HG02885 (cell line): ENCODE measurements at regions not wholly inside any gene's neighbourhood (a gene's known extent, or its start where the extent isn't known, plus 50 kb on each side); places are given as distances from the start of the nearest gene placed in this dataset.

Experiments
- ATAC-seq: cut with Tn5 transposase; IDR thresholded peaks from one replicate; pipeline ENCODE4 v1.9.1; 2021; ENCODE audit warnings: mild to moderate bottlenecking; ENCODE audit not compliant: unreplicated experiment, poor library complexity

DNA sequence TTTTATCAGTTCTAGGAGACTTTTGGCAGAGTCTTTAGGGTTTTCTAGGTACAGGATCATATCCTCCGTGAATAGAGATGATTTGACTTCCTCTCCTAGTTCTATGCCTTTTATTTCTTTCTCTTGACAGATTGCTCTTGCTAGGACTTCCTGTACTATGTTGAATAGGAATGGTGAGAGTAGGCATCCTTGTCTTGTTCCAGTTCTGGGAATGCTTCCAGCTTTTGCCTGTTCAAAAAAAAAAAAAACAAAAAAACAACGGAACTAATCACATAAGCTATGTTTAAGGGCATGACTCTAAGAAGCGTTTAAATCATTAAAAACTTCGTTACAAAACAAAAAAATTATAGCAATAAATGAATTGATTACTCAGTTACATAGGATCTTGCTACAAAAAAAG lies 145.7 kb downstream of the NUP35 start:
- no peak for ATAC-seq

DNA sequence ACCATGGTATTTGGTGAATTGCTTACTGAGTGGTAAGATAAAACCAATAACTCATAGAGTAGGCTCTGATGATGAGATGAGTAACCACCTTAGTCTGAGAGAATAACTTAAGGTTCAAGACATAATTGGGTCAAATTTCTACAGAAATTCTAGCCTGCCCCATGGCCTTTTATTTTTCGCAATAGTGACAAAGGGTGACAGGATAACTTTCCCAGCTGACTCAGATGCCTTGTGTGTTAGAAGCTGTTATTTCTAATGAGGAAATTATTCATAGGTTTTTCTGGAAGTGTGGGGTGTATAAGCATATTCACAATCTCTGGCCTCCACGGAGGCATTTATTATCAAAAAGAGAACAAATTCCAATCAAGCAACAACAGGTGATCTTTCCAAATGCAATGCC lies 159.0 kb downstream of the NUP35 start:
- no peak for ATAC-seq

DNA sequence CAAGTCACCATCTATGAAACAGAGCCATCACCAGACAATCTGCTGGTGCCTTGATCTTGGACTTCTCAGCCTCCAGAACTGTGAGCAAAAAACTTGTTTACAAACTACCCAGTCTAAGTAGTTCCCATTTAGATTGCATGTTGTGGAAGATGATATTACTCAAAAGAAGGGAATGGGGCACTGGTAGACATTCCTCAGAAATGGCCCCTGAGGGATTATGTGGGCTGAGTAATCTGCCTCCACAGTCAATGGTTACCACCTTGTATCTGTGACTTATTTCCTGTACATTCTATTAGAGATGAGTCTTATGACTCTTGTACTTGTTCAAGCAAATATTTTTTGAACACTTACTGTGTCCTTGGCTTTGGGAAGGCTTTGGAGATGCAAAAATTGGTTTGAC lies 160.4 kb downstream of the NUP35 start:
- ATAC-seq = no peak

DNA sequence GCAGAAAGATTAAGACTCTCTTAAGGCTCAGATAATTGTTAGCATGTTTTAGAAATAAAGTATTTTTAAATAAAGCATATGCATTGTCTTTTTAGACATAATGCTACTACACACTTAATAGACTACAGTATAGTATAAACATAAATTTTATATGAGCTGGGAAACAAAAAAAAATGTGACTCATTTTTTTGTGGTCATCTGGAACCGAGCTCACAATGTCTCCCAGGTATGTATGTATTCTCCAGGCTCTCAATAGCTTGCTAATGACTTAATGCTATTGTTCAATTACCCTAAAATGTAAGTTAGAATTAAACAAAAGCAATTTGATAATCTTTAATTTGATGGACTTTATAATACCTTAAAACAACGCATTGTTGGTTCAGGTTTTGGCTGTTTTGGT lies 167.2 kb downstream of the NUP35 start:
- ATAC-seq = no peak

DNA sequence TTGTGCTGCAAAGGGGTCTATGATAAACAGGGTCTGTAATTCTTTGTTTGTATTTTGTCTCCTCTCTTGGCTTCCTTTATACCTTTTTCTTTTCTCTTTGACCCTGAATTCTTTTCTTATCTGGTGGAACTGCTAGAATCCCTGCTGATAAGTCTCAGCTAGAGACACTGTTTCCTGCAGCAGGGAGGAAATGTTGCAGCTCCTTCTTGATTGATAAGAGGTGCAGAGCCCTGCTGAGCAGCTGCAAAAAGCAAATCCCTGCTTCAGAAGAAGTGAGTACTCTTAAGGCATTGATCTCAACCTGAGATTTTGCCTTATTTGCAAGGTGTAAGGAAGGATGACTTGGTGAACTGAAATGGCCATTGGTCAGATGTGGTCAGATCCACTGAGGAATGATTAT lies 167.8 kb downstream of the NUP35 start:
- ATAC-seq = no peak

DNA sequence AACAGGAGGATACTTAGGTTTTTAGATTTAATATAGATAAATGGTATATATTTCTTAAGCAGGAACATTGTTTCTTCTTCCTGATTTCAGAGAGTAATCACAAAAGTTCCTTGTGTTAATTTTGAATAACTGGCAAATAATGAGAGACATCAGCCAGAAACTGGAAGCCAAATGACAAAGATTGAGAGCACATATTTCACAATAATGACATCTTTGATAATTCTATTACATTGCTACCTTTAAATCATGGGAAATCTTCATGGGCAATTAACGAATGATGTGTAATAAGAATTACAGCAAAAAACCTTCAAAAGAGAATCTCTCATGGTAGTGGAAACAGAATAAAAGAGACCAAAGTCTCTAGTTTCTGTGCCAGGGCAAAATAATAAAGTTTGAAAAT lies 215.1 kb downstream of the NUP35 start:
- ATAC-seq = no peak

DNA sequence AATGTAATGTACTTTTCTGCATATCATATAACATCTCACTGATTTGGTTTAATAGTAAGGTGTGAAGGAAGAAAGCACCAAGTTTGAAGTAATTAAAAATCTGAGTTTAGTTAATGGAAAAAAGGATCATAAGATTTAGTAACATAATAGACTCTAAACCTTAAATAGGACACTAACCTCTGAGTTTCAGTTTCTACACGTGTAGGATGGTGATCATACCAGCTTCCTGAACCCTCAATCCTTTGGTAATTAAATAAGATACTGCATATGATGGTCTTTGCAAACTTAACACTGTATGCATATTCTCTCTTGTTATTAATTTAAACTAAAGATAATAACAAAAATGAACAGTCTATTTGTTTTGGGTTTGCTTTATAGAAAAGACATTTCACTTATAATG lies 216.8 kb downstream of the NUP35 start:
- ATAC-seq = peak; percentile 43

DNA sequence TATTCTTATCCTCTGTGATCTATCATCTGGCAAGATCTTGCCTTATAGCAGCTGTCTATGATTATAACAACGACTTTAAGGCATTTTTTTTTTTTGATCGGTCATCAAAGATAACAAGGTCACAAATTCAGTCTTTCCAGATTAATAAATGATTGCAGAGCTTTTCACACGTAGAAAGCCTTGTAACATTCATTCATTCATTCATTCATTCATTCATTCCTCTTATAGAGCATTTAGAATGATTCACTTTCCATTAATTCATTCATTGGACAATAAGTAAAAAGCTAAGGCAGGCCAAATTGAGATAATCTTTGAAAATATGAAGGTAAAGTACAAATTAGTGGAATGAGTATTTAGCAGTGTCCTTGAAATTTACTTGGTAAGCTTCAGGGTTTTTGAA lies 223.7 kb downstream of the NUP35 start:
- ATAC-seq = no peak

DNA sequence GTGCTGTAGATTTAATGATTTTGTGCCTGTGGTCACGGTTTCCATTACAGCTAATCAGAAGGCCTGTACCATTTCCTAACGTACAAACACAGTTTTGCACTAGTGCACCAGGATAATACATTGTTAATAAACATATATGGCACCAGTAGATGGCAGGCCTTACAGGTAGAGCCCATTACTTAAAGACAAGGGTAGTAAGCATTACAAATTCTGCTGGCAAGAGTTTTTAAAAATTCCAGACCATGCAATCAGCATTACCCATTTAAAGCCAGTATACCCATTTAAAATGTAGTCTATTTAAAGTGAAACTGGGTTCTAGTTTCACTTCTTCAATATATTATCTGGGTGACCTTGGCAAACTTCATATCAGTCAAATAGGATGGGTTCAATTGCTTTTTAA lies 224.2 kb downstream of the NUP35 start:
- peak; percentile 78 for ATAC-seq

DNA sequence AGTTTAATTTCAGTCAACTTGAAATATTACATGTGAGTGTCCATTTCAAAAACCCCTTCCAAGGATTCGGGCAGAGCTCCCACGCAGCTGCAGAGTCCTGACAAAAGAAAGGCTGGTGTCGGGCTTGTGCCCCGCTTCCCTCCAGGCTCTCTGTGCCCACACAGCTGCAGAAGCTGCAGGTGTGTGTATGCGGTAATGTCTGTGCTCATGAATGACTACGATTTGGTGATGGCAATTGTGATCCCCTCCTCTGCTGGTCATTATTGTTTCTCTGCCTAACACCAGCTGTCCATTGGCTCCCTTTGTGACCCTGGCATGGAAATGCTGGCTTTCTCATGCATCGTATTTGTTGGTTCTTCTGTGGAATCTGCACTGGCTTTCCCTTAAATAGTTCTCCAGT lies 224.8 kb downstream of the NUP35 start:
- peak; percentile 52 for ATAC-seq

DNA sequence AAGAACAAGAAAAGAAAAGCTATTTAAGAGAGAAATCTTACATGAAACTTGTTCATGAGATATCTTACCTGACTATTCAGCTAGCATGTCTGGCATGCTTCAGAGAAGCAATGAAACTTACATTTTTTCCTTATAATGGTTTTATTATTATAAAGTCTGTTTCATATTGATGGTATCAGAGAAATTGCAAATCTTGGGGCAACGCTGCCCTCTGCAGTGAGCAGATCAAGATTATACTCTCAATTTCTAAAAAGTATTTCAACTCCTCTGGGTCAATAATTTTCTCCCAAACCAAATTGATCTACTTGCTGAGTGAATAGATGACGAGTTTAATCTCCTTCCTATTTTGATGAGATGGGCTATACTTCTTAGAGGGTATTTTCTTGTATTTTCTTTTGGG lies 235.6 kb downstream of the NUP35 start:
- ATAC-seq = no peak

DNA sequence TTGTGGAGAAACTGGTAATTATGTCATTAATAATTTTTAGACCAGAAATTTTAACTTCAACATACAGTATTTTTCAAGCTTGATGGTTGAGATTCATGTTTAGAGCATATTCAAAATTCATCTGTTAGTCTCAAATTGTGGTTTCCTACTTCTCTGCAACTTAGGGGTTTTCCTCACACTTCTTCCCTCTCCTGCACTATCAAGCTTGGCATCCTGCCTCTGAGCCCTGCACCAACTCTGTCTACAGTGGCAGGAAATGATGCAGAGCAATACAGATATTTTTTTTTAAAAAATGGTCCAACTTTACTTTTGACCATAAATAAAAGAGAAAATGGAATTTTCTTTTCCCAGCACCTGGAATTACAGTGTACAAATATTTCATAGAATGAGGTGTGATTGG lies 247.3 kb downstream of the NUP35 start:
- ATAC-seq = no peak

DNA sequence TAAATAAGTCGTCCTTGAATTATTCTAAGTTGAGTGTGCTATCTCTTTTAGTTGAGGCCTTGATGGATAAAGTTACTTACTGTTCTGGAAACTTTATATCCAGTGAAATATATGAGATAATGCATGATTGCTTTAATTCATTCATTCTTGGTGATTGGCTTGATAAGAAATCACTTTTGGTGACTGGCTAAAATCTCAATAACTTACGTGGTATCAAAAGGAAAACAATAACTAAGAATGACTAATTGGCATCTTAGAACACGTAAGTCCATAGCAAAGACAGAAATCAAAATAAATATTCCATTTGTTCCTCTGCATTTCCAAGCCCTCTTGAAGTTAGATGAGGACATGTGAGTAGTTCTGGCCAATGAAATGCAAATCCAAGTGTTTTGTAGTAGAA lies 251.6 kb downstream of the NUP35 start:
- no peak for ATAC-seq

DNA sequence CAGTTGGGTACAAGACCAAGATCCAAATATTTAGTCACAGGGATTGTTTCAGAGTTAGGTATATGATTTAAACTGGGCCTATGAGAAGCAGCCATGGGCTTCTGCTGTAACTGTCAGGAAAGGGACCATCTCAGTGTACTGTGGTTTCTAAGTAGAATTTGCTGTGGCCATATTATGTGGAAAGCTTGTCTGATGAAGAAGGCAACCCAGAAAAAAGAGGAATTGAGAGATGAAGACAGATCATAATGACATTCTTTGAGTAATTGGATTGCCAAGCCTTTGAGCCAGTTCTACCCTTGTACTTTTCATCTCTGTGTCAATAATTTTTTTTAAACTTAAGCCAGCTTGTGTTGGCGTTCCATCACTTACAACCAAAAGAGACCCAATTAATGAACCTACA lies 259.6 kb downstream of the NUP35 start:
- ATAC-seq = no peak

DNA sequence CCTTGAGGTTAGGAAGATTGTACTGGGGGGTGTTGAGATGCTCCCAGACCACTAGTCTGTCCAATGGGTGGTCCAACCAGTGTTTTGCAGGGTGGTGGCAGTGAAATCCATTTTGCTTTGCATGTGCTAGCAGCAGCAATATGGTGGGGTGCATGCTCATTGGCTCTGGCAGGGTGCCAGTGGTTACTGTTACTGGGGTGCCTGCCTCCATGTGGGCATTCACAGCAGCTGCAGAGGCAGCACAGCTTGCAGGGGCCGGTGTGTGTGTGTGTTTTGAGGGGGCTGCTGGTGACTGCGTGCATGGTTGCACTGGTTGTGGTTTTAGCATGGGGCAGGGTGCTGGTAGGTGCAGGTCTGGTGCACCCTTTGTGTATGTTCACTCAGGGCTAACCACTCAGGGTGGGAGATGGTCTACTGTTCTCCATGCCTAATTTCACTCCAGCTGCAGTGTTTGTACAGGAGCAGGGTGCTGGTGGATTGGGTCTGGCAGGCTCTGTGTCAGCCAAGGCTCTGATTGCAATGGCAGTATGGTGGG lies 265.4 kb downstream of the NUP35 start:
- no peak for ATAC-seq

DNA sequence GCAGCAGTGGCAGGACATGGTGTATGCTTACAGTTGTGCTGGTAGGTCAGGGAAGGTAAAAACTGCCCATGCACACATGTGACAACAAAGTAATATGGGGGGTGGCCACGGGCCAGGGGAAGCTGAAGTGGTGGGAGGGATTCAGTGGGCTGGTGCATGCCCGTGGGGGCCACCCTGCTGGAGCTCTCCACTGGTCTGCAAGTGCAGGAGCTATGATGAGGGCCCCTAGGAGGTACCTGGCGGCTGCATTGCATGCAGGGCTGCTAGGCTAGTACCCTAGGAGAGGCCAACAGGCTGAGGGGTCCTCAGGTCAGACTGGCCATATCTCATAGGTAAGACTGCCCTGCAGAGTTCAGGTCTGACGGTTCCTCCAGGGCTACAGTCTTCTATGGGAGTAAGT lies 265.9 kb downstream of the NUP35 start:
- no peak for ATAC-seq

DNA sequence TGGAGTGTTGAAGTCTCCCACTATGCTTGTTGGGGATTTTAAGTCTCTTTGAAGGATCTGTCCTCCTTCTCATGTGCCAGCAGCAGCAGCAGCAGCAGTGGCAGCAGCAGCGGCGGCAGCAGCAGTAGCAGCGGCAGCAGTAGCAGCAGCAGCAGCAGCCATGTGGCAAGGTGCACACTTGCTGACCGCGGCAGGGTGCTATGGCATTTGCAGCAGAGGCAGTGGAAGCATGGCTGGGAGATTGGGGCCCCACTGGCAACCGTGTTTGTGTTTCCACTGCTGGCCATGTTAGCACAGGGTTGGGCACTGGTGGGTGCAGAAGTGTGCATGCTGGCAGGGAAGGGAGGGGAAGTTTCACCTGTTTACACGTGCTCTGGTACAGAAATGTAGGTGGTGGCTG lies 280.1 kb downstream of the NUP35 start:
- no peak for ATAC-seq

DNA sequence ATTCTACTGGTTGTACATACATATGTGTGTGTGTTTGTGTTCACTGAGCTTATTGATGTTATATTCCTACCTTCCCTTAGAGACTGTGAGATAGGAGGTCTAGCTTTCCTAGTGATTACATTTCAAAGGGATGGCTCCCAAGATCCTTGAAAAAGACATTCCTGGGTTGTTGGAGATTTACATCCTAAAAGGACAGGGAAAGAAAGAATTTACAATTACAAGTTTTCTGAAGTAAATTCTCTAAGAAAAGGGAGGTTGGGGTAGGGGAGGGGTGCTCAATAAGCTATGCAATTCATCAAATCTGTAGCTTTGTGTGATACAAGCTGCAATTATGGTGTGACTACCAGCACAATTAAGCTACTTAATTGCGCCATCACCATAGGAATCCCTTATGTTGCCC lies 284.3 kb downstream of the NUP35 start:
- ATAC-seq = no peak

DNA sequence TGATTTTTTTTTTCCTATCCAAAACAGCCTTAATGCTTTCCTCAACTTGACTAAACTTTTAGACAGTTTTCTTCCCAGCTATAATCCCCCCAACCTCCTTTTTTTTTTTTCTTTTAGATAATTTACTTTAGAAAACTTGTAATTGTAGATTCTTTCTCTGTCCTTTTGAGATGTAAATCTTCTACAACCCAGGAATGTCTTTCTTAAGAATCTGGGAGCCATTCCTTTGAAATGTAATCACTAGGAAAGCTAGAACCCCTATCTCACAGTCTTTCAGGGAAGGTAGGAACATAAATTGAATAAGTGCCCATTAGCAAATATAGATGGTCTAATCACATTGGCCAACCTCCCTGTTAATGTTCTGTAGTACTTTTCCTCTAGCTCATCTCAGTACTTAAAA lies 285.4 kb downstream of the NUP35 start:
- ATAC-seq = no peak

DNA sequence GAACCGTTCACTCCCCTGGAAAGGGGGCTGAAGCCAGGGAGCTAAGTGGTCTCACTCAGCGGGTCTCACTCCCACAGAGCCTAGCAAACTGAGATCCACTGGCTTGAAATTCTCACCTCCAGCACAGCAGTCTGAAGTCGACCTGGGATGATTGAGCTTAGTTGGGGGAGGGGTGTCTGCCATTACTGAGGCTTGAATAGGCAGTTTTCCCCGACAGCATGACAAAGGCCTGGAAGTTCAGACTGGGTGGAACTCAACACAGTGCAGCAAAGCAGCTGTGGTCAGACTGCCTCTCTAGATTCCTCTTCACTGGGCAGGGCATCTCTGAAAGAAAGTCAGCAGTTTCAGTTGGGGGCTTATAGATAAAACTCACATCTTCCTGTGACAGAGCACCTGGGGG lies 292.5 kb downstream of the NUP35 start:
- ATAC-seq = no peak

DNA sequence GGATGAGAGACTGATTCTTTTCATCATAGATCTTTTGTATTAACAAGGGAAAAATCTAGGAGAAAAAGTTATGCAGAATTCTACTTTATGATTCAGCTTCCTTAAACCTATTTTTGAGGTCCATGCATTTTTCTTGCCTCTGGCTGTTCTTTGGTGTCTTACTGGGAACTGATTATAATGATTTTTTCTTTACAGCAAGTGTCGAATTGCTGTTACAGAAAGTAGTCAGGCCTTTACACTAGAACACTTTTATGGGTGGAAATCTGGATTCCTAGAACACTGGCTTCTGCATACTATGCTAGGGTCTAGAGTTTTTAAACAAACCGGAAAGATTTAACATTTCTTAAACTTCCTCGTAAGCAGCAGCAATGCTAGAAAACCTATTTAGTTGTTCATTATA lies 302.6 kb downstream of the NUP35 start:
- no peak for ATAC-seq

DNA sequence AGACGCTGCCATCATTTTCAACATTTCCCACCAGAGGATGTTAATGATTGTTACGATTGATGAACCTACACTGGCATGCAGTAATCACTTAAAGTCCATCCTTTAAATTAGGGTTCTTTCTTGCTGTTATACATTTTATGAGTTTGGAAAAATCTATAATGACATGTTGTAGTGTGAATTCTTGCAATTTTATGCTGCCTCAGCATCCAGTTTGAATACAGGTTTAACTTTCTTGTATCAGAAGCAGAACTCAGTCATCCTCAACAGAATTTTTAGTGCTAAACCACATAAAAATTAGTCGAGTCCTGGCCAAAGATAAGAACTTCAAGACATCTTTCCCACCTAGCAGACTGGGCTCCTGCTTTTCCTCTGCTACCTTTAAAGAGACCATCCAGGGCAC lies 303.3 kb downstream of the NUP35 start:
- ATAC-seq = no peak

DNA sequence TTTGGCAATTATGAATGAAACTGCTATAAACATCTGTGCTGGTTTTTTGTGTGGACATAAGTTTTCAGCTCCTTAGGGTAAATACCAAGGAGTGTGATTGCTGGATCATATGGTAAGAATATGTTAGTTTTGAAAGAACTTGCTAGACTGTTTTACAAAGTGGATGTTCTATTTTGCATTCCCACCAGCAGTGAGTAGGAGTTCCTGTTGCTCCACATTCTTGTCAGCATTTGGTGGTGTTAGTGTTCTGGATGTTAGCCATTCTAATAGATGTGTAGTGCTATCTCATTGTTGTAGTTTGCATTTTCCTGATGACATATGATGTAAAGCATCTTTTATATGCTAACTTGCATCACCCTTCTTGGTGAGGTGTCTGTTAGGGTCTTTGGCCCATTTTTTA lies 304.6 kb downstream of the NUP35 start:
- ATAC-seq = no peak
